Panc1 (cell line): ENCODE measurements at regions not wholly inside any gene's neighbourhood (a gene's known extent, or its start where the extent isn't known, plus 50 kb on each side); places are given as distances from the start of the nearest gene placed in this dataset.

Experiments used
- ATAC-seq: fragments of 200-7000 bp; cut with Tn5 transposase; 2 replicates; pipeline ENCODE4 v1.9.1; 2020; ENCODE audit warnings: mild to moderate bottlenecking, moderate library complexity
- BruUV-seq: library from RNA; stranded (reverse); fragments of 400-500 nt; replicated peaks from 2 replicates; lab custom pipeline; 2021; lab: Mats Ljungman, UMichigan
- CTCF ChIA-PET: fragments of 300-600 bp; sonication (Branson Sonifier 250); formaldehyde crosslinking; loops from one replicate; lab custom pipeline; 2022; ENCODE audit warnings: antibody characterized with exemption; lab: Charles Lee
- POLR2A ChIA-PET: fragments of 300-600 bp; sonication (Branson Sonifier 250); formaldehyde crosslinking; loops from one replicate; lab custom pipeline; 2022; ENCODE audit warnings: antibody characterized with exemption; lab: Charles Lee
- DNase-seq: peaks from one replicate; pipeline ENCODE4 v3.0.0-alpha.2; 2010; ENCODE audit warnings: low read depth, low spot score
- H3K27ac ChIP-seq: 2 replicates; pipeline ENCODE4 v1.5.1; 2011; ENCODE audit warnings: mild to moderate bottlenecking, low read length, inconsistent platforms
- H3K27me3 ChIP-seq: fragments of 200-500 bp; sonication (Bioruptor generic); 2 replicates; pipeline ENCODE4 v1.6.0; 2014; ENCODE audit warnings: low read length, inconsistent platforms; ENCODE audit not compliant: control insufficient read depth, insufficient read depth
- H3K36me3 ChIP-seq: fragments of 200-500 bp; sonication (Bioruptor generic); 2 replicates; pipeline ENCODE4 v1.5.1; 2014; ENCODE audit warnings: inconsistent platforms, mild to moderate bottlenecking, low read length, moderate library complexity; ENCODE audit not compliant: control insufficient read depth, insufficient read depth
- H3K4me1 ChIP-seq: 2 replicates; pipeline ENCODE4 v1.5.1; 2011; ENCODE audit warnings: inconsistent platforms, mild to moderate bottlenecking, low read length, moderate library complexity; ENCODE audit not compliant: control insufficient read depth, insufficient read depth
- H3K4me3 ChIP-seq, 2 experiments: 2 replicates each; pipeline ENCODE4 v1.5.1; 2011 to 2012; ENCODE audit warnings: low read depth in 2 of 2, low read length in 2 of 2, mild to moderate bottlenecking in 2 of 2, inconsistent platforms in 1 of 2, moderate library complexity in 1 of 2
- H3K9me3 ChIP-seq: fragments of 200-500 bp; sonication (Bioruptor generic); 2 replicates; pipeline ENCODE4 v1.5.1; 2014; ENCODE audit warnings: low read depth, mild to moderate bottlenecking, inconsistent platforms, low read length, moderate library complexity; ENCODE audit not compliant: control insufficient read depth, insufficient read depth
- CTCF ChIP-seq: fragments of 450-650 bp; IDR thresholded peaks from 2 replicates; pipeline ENCODE4 v1.5.1; 2017; ENCODE audit warnings: mild to moderate bottlenecking
- POLR2AphosphoS5 ChIP-seq: IDR thresholded peaks from 2 replicates; pipeline ENCODE4 v1.6.1; 2012; ENCODE audit warnings: mild to moderate bottlenecking, low read depth, low read length, moderate library complexity
- REST ChIP-seq, 2 experiments: IDR thresholded peaks; 2 replicates each; pipeline ENCODE4 v1.6.1; 2011 to 2012; ENCODE audit warnings: low read depth in 2 of 2, control low read depth in 1 of 2, low read length in 1 of 2, mild to moderate bottlenecking in 1 of 2, moderate library complexity in 1 of 2; ENCODE audit not compliant: insufficient read depth in 1 of 2
- SIN3A ChIP-seq: IDR thresholded peaks from 2 replicates; pipeline ENCODE4 v1.6.1; 2012; ENCODE audit warnings: low read depth, mild to moderate bottlenecking, low read length, moderate library complexity, borderline replicate concordance; ENCODE audit not compliant: insufficient read depth
- TCF7L2 ChIP-seq: IDR thresholded peaks from 2 replicates; pipeline ENCODE4 v1.6.1; 2011; ENCODE audit warnings: mild to moderate bottlenecking, low read depth, low read length, inconsistent platforms
- in situ Hi-C: cut with HindIII; loops from 2 replicates; pipeline ENCODE4 v1.10.0; 2016; ENCODE audit warnings: low sequenced_read_pairs, low pct_unique_long_range_greater_than_20kb
- intact Hi-C: fragments of 100-400 bp; cut with micrococcal nuclease; formaldehyde crosslinking; loops from one replicate; pipeline ENCODE4 v1.10.0; 2022; ENCODE audit not compliant: unreplicated experiment

GRCh38 chr5:110957934-110958333 lies 113.6 kb upstream of the TSLP start:
- DNase-seq = no peak
- TF ChIP-seq SIN3A (no peak), REST (IDR thresholded peaks at IDR 0.05; ENCODE audit: insufficient read depth in 1 of 2, low read depth in 2 of 2, low read length in 1 of 2) (no peak), TCF7L2 (no peak), POLR2AphosphoS5 (no peak), CTCF (no peak)
- POLR2A ChIA-PET = no interaction called here

GRCh38 chr5:110963495-110963894 lies 108.0 kb upstream of the TSLP start:
- no peaks in the 10 kb centered on the region for H3K27me3 ChIP-seq
- H3K36me3 ChIP-seq = no peaks in the 10 kb centered on the region
- CTCF ChIA-PET = interaction anchor here (0.6 kb wide), 1 partner anchor 70 kb away, joined by 3 read pairs; no protein-coding TSS in a partner anchor
- H3K4me3 ChIP-seq = no peak overlapping the region
- no peak for TF ChIP-seq TCF7L2
- TF ChIP-seq CTCF = no peak
- TF ChIP-seq POLR2AphosphoS5 = no peak
- no peak for TF ChIP-seq REST (IDR thresholded peaks at IDR 0.05; ENCODE audit: insufficient read depth in 1 of 2, low read depth in 2 of 2, low read length in 1 of 2)
- TF ChIP-seq SIN3A = no peak
- ATAC-seq (no peak), DNase-seq (no peak)
- no TSS peak for BruUV-seq
- no peaks in the 10 kb centered on the region for H3K9me3 ChIP-seq
- no peaks in the 10 kb centered on the region for H3K4me1 ChIP-seq
- POLR2A ChIA-PET = no interaction called here
- no peak overlapping the region for H3K27ac ChIP-seq
- in situ Hi-C loops = no loop called here
- intact Hi-C loops = no loop called here

More at GRCh38 chr5:110957934-110958333, 113.6 kb upstream of the TSLP start:
- H3K4me3 ChIP-seq = no peak overlapping the region
- no TSS peak for BruUV-seq
- H3K9me3 ChIP-seq = no peaks in the 10 kb centered on the region
- H3K27ac ChIP-seq = no peak overlapping the region
- ATAC-seq = no peak
- no peaks in the 10 kb centered on the region; the same call in 1 of the 2 replicates for H3K27me3 ChIP-seq
- CTCF ChIA-PET = no interaction called here
- in situ Hi-C loops (no loop called here), intact Hi-C loops (no loop called here)
- no peaks in the 10 kb centered on the region for H3K36me3 ChIP-seq
- no peaks in the 10 kb centered on the region for H3K4me1 ChIP-seq
